ENCODE measurements at regions not wholly inside any gene's neighbourhood (a gene's known extent, or its start where the extent isn't known, plus 50 kb on each side); places are given as distances from the start of the nearest gene placed in this dataset.

DNA sequence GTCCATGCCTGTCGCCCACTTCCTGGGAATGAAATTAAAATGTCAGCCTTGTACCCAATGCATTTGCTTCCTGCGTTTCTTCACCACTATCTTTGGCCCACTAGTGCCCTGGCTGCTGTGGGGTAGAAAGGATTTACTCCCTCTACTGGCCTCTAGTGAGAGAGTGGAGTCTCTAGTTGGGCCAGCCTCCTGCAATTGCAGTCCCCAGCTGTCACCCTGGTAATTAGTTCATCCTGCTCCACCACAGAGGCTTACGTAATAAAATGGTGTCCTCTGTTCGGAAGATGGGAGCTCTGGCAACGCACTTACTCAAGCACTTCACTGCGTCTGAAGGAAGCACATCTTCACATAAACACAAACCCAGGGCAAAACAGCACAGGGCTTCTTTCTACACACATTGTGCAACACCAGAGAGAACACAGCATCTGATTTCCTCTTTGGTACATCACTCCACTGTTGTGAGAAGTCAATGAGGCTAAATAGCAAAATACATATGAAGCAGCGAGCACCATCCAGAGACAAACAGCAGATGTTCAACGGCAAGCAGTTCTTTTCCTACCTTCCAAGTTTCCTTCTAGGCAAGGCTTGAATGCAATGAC lies 274.6 kb downstream of the LRATD1 start:
- DNase-seq (ENCODE audit: low read depth in 2 of 2): no peak

GRCh38 chr2:14909795-14910194 lies 277.3 kb downstream of the LRATD1 start:
- no peak for DNase-seq (ENCODE audit: low read depth in 2 of 2)

- DNase-seq (ENCODE audit: low read depth in 2 of 2): no peak
These were observed 278.1 kb downstream of the LRATD1 start for GRCh38 chr2:14910654-14911053.

- no peak for DNase-seq (ENCODE audit: low read depth in 2 of 2)
These were observed 283.5 kb downstream of the LRATD1 start for GRCh38 chr2:14915983-14916382.

DNA sequence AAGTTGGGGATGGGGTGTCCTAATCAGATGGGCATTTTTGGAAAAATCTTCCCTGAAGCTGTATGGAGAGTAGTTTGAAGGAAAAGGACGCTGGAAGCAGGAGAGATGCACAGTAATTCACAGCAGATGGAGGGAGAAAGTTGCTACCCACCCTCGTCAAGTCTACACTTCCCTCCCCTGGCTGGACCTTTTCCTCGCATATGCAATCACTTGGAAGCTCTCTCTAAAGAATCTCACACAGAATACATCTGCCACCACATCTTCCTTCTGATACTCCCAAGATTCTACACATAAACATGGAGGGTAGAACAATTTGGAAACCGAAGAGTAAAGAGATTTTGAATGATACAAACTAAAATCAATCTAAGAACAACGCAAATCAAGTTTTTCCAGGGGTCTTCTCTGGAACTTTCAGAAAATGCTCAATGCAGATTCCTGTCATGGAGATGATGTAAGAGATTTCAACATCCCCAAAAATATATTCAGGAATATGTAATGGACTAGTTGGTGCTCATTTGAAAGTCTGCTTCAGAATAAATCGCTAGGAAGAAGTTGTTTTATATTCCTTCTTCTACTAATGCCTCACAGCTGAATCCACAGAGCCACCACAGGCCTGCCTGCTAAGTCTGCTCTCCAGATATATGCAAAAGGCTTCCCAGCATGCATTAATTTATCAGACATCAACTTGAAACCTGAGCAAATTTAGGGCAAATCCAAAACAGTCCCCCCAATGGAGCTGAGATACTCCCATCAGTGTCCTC lies 291.5 kb downstream of the LRATD1 start:
- no peak for DNase-seq (ENCODE audit: low read depth in 2 of 2)

DNA sequence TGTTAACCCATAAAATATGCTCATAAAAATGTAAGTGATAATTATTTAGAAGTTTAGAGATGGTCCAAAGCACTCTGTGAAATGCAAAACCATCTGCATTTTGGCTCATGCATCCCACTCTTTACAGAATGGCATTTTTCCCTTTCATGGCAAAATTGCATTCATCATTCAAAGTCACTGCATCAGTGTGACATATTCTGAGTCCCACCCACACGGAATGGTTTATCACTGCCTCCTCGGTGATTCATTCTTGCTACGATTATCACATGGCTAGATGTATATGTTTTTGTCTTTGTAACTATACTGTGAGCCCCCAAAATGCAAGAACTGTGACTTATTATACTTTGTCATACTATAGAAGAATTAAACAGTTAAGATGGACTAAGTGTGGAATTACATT lies 293.0 kb downstream of the LRATD1 start:
- DNase-seq (ENCODE audit: low read depth in 2 of 2): no peak

DNA sequence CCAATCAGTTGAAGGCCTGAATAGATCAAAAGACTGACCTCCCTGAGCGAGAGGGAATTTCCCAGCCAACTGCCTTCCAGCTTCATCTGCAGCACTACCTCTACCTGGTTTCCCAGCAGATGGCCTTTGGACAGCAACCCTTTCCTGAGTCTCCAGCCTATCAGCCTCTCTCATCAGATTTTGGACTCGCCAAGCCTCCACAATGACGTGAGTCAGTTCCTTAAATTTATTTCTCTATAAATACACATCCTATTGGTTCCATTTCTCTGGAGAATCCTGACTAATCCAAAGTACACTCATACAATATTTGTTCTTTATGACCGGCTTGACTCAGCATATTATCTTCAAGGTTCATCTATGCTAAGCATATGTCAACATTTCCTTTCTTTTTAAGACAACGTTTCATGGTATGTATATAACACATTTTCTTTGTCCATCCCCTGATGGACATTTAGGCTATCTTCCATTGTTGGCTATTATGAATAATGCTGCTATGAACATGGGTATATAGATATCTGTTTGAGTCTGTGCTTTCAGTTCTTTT lies 294.6 kb downstream of the LRATD1 start:
- no peak for DNase-seq (ENCODE audit: low read depth in 2 of 2)

DNA sequence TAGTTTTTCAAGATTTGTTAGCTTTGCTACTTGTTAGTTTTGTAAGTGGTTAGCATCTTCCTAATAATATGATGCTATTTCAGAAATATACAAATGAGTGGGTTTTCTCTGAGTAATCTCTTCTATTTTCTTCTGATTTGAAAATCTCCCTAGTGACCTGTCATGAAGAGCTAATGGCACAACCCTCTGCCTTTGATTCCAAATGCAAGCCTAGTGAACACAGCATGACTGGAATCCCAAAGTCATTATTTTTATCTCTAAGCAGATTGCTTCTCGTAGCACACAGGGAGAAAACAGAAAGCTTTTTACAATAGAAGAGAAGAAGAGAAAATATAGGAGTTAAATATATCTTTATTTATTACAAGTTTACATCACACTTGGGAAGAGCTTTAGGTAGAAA lies 295.5 kb downstream of the LRATD1 start:
- DNase-seq (ENCODE audit: low read depth in 2 of 2): no peak

- DNase-seq (ENCODE audit: low read depth in 2 of 2): no peak
These were observed 297.9 kb downstream of the LRATD1 start for GRCh38 chr2:14930441-14930840.

DNA sequence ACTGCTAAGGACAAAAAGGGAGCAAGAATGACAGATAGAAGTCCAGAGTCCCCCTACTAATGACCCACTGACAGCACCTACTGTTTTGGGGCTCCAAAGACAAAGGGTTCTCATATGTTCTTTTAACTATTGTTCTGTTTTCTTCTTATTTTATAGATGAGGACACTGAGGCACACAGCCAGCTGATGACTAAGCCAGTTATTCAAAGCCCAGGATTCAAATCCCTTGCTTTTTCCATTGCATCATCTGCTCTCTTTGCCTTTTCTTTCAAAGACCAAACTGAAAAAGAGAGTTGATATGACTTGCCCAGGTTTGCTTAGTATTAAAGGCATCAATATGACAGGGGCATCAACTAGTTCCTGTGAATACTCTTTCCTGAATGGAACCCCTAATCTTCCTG lies 299.8 kb downstream of the LRATD1 start:
- DNase-seq (ENCODE audit: low read depth in 2 of 2): no peak

- DNase-seq (ENCODE audit: low read depth in 2 of 2): no peak
These were observed 301.2 kb downstream of the LRATD1 start for GRCh38 chr2:14933753-14934152.

DNA sequence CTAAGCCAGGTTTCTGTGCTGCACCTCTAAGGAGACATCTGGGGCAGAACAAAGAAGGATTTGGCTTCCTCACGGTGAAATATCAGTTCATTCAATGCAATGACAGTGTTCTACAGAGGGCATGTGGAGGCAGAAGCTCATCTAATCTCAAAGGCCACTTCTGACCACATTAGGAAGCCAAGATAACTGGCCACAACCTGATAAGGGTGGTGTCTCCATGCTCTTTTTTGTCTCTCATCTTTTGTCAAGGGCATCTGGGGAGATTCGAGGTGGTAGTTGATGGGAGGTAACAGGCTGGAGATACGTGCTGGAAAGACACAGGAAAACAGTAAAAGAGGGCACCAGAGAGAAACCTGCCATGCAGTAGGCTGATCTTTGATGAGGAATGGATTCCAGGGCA lies 303.9 kb downstream of the LRATD1 start:
- DNase-seq (ENCODE audit: low read depth in 2 of 2): no peak

- no peak for DNase-seq (ENCODE audit: low read depth in 2 of 2)
These were observed 304.8 kb downstream of the LRATD1 start for GRCh38 chr2:14937336-14937735.

GRCh38 chr2:14941151-14941631 lies 308.7 kb downstream of the LRATD1 start:
- DNase-seq (ENCODE audit: low read depth in 2 of 2): no peak

- no peak for DNase-seq (ENCODE audit: low read depth in 2 of 2)
These were observed 310.5 kb downstream of the LRATD1 start for GRCh38 chr2:14942987-14943386.

GRCh38 chr2:14944562-14945346 lies 312.2 kb downstream of the LRATD1 start:
- DNase-seq (ENCODE audit: low read depth in 2 of 2): no peak

DNA sequence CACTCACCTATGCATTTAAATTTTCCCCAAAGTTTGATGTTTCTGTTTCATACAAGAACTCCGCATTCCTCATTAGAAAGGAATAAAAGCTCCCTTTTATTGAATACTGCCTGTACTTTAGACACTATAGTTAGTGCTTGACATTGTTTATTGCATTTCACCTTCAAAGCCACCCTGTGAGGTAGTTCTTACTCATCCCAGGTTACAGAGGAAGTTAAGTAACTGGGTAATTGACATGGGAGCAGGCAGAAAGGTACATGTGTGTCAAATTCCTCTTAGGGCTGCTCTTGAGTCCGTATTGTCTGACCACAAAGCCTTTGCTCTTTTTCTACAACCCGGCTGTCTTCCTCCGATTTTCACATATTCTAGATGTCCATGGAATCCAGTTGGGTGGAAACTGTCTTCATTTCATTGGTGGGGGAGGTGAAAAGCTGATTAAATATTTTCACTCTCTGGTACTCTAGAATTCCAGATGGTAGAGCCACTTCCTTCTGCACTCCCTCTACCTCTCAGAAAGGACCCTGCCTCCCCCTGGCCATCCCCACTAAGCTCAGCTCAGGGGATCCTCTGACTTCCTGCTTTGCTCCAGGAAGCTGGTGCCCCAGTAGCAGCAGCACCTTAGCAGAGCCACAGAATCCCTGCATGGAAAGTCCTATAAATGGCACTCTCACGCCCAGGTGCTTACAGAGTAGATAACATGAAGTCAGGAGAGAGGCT lies 319.2 kb downstream of the LRATD1 start:
- no peak for DNase-seq (ENCODE audit: low read depth in 2 of 2)

DNA sequence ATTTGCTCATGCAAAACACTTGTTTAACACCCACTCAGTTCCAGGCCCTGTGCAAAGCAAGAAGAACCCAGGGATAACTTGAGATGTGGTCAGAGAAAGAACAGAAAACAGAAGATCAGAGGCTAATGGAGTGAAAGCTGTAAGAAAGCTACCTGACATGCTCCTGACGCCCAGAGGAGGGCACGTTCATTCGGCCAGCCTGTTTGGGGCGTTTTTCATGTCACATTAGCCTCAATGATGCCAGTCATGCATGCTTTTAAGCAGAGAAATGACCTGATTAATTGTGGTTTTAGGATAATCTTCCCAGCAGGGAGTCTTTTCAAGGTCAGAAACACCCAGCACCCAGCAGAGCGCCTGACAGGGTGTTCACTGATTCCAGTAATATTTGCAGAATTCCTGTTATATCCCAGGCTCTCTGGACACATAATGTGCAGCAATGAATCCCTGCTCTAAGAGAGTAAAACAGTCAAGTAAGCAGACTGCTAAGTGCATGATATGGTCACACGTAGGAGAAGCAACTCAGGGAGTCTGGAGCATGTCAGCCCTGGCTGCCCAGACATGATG lies 320.0 kb downstream of the LRATD1 start:
- no peak for DNase-seq (ENCODE audit: low read depth in 2 of 2)

DNA sequence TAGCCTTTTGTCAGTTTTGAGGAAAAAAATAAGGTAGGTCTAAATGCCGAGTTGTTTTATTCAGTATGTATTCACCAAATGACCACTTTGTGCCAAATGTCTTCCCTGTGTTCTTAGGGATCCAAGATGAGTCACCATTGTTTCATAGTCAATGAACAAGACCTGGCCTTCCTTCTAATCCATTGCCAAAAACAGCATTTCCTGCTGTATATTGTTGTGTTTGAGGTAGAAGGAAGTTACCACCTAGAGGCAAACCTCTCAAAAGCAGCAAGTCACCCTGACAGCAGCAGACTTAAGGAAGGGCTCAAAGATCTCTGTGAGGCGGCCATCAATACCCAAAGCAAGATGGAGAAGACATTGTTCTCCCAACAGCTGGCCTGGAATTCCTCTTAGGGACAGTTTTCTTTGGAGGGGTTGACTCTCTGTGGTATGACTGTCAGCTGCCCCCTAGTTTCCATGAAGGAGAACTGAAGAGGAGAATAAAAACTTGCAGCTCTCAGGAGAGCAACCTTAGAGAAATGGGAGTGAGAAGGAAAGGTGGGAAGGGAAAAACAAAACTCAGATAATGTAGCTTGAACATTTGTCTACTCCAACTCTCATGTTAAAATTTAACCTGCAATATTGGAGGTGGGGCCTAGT lies 328.3 kb downstream of the LRATD1 start:
- DNase-seq (ENCODE audit: low read depth in 2 of 2): no peak

- no peak for DNase-seq (ENCODE audit: low read depth in 2 of 2)
These were observed 335.2 kb downstream of the LRATD1 start for GRCh38 chr2:14967729-14968128.

GRCh38 chr2:14975381-14975780 lies 342.9 kb downstream of the LRATD1 start:
- no peak for DNase-seq (ENCODE audit: low read depth in 2 of 2)

Data from stimulated activated CD8-positive, alpha-beta memory T cell treated with anti-CD3 and anti-CD28 coated beads, Interleukin-15, amount 100 ng/mL, for 4 hours (primary cell).